Endothelial cell of umbilical vein (primary cell): ENCODE measurements at regions not wholly inside any gene's neighbourhood (a gene's known extent, or its start where the extent isn't known, plus 50 kb on each side); places are given as distances from the start of the nearest gene placed in this dataset.

ENCODE experiments used
- BruUV-seq: library from RNA; stranded (reverse); fragments of 400-500 nt; replicated peaks from 2 replicates; lab custom pipeline; 2021; lab: Mats Ljungman, UMichigan
- CTCF ChIA-PET: fragments of 300-600, 350-600 bp; sonication (Branson Sonifier 250); formaldehyde crosslinking; loops from one replicate; lab custom pipeline; 2021; ENCODE audit warnings: antibody characterized with exemption, inconsistent platforms; lab: Charles Lee
- POLR2A ChIA-PET: fragments of 300-600, 350-600 bp; sonication (Branson Sonifier 250); formaldehyde crosslinking; loops from one replicate; lab custom pipeline; 2021; ENCODE audit warnings: antibody characterized with exemption, inconsistent platforms; lab: Charles Lee
- DNase-seq: peaks from one replicate; pipeline ENCODE4 v3.0.0-alpha.2; 2011; ENCODE audit warnings: low read depth, low spot score
- FAIRE-seq: peaks from 2 replicates; lab custom pipeline; 2011; peaks lifted over from hg19 to GRCh38; lab: Jason Lieb, UNC
- H2AFZ ChIP-seq: 2 replicates; pipeline ENCODE4 v1.6.0; 2012; ENCODE audit warnings: low read depth, low read length, control low read depth, inconsistent platforms
- H3K27ac ChIP-seq: 2 replicates; pipeline ENCODE4 v1.5.1; 2011; ENCODE audit warnings: low read depth, mild to moderate bottlenecking, control low read depth, low read length, moderate library complexity; ENCODE audit not compliant: insufficient read depth
- H3K27me3 ChIP-seq, 2 experiments: 2 replicates each; pipeline versions ENCODE4 v1.6.0 to v1.6.1; 2011; ENCODE audit warnings: low read length in 2 of 2, mixed read lengths in 1 of 2; ENCODE audit not compliant: control insufficient read depth in 2 of 2, insufficient read depth in 2 of 2
- H3K36me3 ChIP-seq, 2 experiments: 2 replicates in 1 of 2; 3 replicates in 1 of 2; pipeline ENCODE4 v1.5.1; 2011; ENCODE audit warnings: low read length in 2 of 2, mild to moderate bottlenecking in 1 of 2, moderate library complexity in 1 of 2; ENCODE audit not compliant: control insufficient read depth in 2 of 2, insufficient read depth in 2 of 2; ENCODE audit errors: extremely low read depth in 1 of 2
- H3K4me1 ChIP-seq: 3 replicates; pipeline ENCODE4 v1.5.1; 2011; ENCODE audit warnings: mild to moderate bottlenecking, low read length; ENCODE audit not compliant: control insufficient read depth, insufficient read depth; ENCODE audit errors: extremely low read depth
- H3K4me2 ChIP-seq: 2 replicates; pipeline ENCODE4 v1.6.1; 2011; ENCODE audit warnings: low read length, control low read depth, mixed read lengths; ENCODE audit not compliant: insufficient read depth
- H3K4me3 ChIP-seq, 3 experiments: fragments of 200-600 bp in 1 of 3; sonication (generic), shearing (Covaris generic) in 1 of 3; replicated peaks in 1 of 3; 2 replicates each; pipeline ENCODE4 v1.5.1; 2011 to 2016; ENCODE audit warnings: control low read depth in 3 of 3, low read length in 3 of 3, mild to moderate bottlenecking in 2 of 3, inconsistent platforms in 1 of 3, low read depth in 1 of 3, moderate library complexity in 1 of 3; ENCODE audit not compliant: insufficient read depth in 1 of 3
- H3K79me2 ChIP-seq: 2 replicates; pipeline ENCODE4 v1.6.0; 2012; ENCODE audit warnings: low read length, inconsistent platforms; ENCODE audit not compliant: control insufficient read depth, insufficient read depth
- H3K9ac ChIP-seq: replicated peaks from 2 replicates; pipeline ENCODE3; 2011; ENCODE audit warnings: low read length, control low read depth; ENCODE audit not compliant: insufficient read depth; ENCODE audit errors: extremely low read depth
- H3K9me1 ChIP-seq: replicated peaks from 3 replicates; pipeline ENCODE4 v1.6.0; 2011; ENCODE audit warnings: mild to moderate bottlenecking, low read length; ENCODE audit not compliant: control insufficient read depth, insufficient read depth; ENCODE audit errors: extremely low read depth
- H3K9me3 ChIP-seq: replicated peaks from 2 replicates; pipeline ENCODE4 v1.5.1; 2012; ENCODE audit warnings: low read length, inconsistent platforms; ENCODE audit not compliant: control insufficient read depth, insufficient read depth
- H4K20me1 ChIP-seq: replicated peaks from 2 replicates; pipeline ENCODE3; 2011; ENCODE audit warnings: mild to moderate bottlenecking, low read length; ENCODE audit not compliant: control insufficient read depth, insufficient read depth; ENCODE audit errors: extremely low read depth
- CTCF ChIP-seq, 2 donors: IDR thresholded peaks; 1 replicate in 1 of 2; 2 replicates in 1 of 2; pipeline ENCODE4 v1.5.1; 2011; ENCODE audit warnings: low read length in 2 of 2, mild to moderate bottlenecking in 2 of 2, moderate library complexity in 2 of 2, control low read depth in 1 of 2, inconsistent platforms in 1 of 2, low read depth in 1 of 2; ENCODE audit not compliant: insufficient read depth in 1 of 2; ENCODE audit errors: extremely low read depth in 1 of 2
- EZH2 ChIP-seq: IDR thresholded peaks from 2 replicates; pipeline ENCODE4 v1.6.1; 2012; ENCODE audit warnings: borderline replicate concordance, low read depth, mild to moderate bottlenecking, moderate library complexity, low read length, inconsistent platforms; ENCODE audit not compliant: severe bottlenecking
- FOS ChIP-seq: IDR thresholded peaks from 2 replicates; pipeline ENCODE4 v1.6.1; 2011; ENCODE audit warnings: mild to moderate bottlenecking, low read length, moderate library complexity, borderline replicate concordance; ENCODE audit not compliant: insufficient read depth
- GATA2 ChIP-seq: IDR thresholded peaks from 2 replicates; pipeline ENCODE4 v1.7.0; 2011; ENCODE audit warnings: low read depth, mild to moderate bottlenecking, moderate library complexity, mixed read lengths, low read length; ENCODE audit not compliant: insufficient read length, insufficient read depth
- JUN ChIP-seq: IDR thresholded peaks from 2 replicates; pipeline ENCODE4 v1.6.1; 2011; ENCODE audit warnings: borderline replicate concordance, low read depth; ENCODE audit not compliant: insufficient read length, insufficient read depth
- MAX ChIP-seq: IDR thresholded peaks from 2 replicates; pipeline ENCODE4 v1.6.1; 2011; ENCODE audit not compliant: insufficient read depth, insufficient read length
- MYC ChIP-seq: IDR thresholded peaks from one replicate; pipeline ENCODE4 v1.6.1; 2011; ENCODE audit warnings: mild to moderate bottlenecking, low read depth, low read length
- POLR2A ChIP-seq: IDR thresholded peaks from 2 replicates; pipeline ENCODE4 v1.6.1; 2012; ENCODE audit warnings: low read depth, mild to moderate bottlenecking, control low read depth, low read length
- POLR2AphosphoS5 ChIP-seq: IDR thresholded peaks from 2 replicates; pipeline ENCODE4 v1.6.1; 2012; ENCODE audit warnings: low read depth, mild to moderate bottlenecking, control low read depth, low read length, moderate library complexity; ENCODE audit not compliant: insufficient read depth
- dilution Hi-C: fragments of 300-500 bp; cut with MboI; formaldehyde crosslinking; loops from one replicate; pipeline ENCODE4 v1.15.0; 2019; ENCODE audit warnings: low sequenced_read_pairs; ENCODE audit not compliant: extremely low pct_ligation_motif_present
- intact Hi-C: fragments of 100-400 bp; cut with micrococcal nuclease; formaldehyde crosslinking; loops from one replicate; pipeline ENCODE4 v1.10.0; 2022

- Histone ChIP-seq H3K4me2 (no peak overlapping the region), H3K27ac (no peak overlapping the region), H4K20me1 (no peaks in the 10 kb centered on the region), H3K79me2 (no peaks in the 10 kb centered on the region), H3K9ac (no peak overlapping the region), H3K4me1 (no peaks in the 10 kb centered on the region), H3K4me3 (no peak overlapping the region), H3K36me3 (no peaks in the 10 kb centered on the region), H3K9me3 (peaks cover 5% of the 10 kb centered on the region), H2AFZ (no peak overlapping the region), H3K27me3 (no peaks in the 10 kb centered on the region), H3K9me1 (no peaks in the 10 kb centered on the region)
- DNase-seq (no peak), FAIRE-seq (no peak)
- intact Hi-C loops (no loop called here), dilution Hi-C loops (no loop called here)
- ChIA-PET CTCF (no interaction called here), POLR2A (no interaction called here)
- no TSS peak for BruUV-seq
- TF ChIP-seq FOS: no peak
- no peak for TF ChIP-seq MYC
- TF ChIP-seq GATA2: no peak
- TF ChIP-seq JUN: no peak
- no peak for TF ChIP-seq MAX
- no peak for TF ChIP-seq POLR2A
- no peak for TF ChIP-seq CTCF (IDR thresholded peaks at IDR 0.05; ENCODE audit: extremely low read depth in 1 of 2, insufficient read depth in 1 of 2, low read depth in 1 of 2, low read length in 2 of 2)
- TF ChIP-seq EZH2: no peak
- no peak for TF ChIP-seq POLR2AphosphoS5
These were observed 364.7 kb upstream of the IRX1 start for GRCh38 chr5:3230941-3231340.
